GM12892 (cell line): ENCODE measurements at regions not wholly inside any gene's neighbourhood (a gene's known extent, or its start where the extent isn't known, plus 50 kb on each side); places are given as distances from the start of the nearest gene placed in this dataset.

ENCODE experiments used
- POLR2A ChIP-seq: IDR thresholded peaks from 2 replicates; pipeline ENCODE4 v1.6.1; 2011; ENCODE audit warnings: low read depth, low read length, control low read depth
- POLR2AphosphoS5 ChIP-seq: IDR thresholded peaks from 2 replicates; pipeline ENCODE4 v1.6.1; 2011; ENCODE audit warnings: low read depth, low read length, control low read depth
- TAF1 ChIP-seq: IDR thresholded peaks from 2 replicates; pipeline ENCODE4 v1.6.1; 2011; ENCODE audit warnings: low read depth, mild to moderate bottlenecking, control low read depth, low read length, borderline replicate concordance

DNA sequence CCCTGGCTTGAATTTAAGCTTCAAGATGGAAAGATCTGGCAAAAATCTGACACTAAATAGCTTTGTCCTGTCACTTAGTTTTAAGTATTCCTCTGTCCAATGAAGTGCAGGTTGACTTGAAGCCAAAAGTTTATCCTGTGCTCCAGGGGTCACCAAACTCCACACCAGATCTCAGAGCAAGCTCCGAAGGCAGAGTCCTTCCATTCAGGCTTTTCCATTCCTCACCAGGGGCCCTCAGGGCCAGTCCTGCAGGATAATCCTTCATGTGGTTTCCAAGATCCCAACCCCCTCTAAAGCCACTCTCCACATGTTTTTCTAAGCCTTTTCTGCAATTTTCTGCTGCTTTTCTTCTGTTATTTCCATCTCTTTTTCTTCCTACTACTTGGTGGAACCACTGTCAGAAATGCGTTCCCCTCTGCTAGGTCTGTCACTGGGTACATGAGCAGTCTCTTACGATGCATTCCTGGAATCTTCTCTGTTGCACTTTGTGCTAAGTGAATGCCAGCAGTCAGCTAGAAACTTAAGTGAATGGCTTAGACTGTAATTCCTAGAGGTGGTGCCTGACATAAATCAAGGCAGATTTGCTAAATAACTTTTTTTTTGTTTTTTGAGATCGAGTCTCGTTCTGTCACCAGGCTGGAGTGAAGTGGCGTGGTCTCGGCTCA is 251.4 kb downstream of the MSRB3 start:
- TF ChIP-seq TAF1 (no peak), POLR2AphosphoS5 (no peak), POLR2A (no peak)
